ENCODE measurements at regions not wholly inside any gene's neighbourhood (a gene's known extent, or its start where the extent isn't known, plus 50 kb on each side); places are given as distances from the start of the nearest gene placed in this dataset.

- no peaks in the 10 kb centered on the region for H3K9me3 ChIP-seq (replicated peaks; ENCODE audit: control insufficient read depth, insufficient read depth, low read length)
- H3K27me3 ChIP-seq (ENCODE audit: control insufficient read depth in 2 of 2, insufficient read depth in 2 of 2, low read length in 2 of 2), result peaks cover 1 to 5% of the 10 kb centered on the region in 2 experiments
- dilution Hi-C loops (cut with MboI; ENCODE audit: extremely low pct_ligation_motif_present, low sequenced_read_pairs), result no loop called here
- BruUV-seq (replicated peaks), result no TSS peak
- H4K20me1 ChIP-seq (replicated peaks; ENCODE audit: control insufficient read depth, extremely low read depth, insufficient read depth, low read length), result no peaks in the 10 kb centered on the region
- no peak overlapping the region for H3K9ac ChIP-seq (replicated peaks; ENCODE audit: extremely low read depth, insufficient read depth, low read length)
- DNase-seq (ENCODE audit: low read depth, low spot score) (no peak), FAIRE-seq (no peak)
- H3K4me1 ChIP-seq (ENCODE audit: control insufficient read depth, extremely low read depth, insufficient read depth, low read length), result no peaks in the 10 kb centered on the region
- H3K9me1 ChIP-seq (replicated peaks; ENCODE audit: control insufficient read depth, extremely low read depth, insufficient read depth, low read length), result no peaks in the 10 kb centered on the region
- no peaks in the 10 kb centered on the region for H3K36me3 ChIP-seq (ENCODE audit: control insufficient read depth in 2 of 2, extremely low read depth in 1 of 2, insufficient read depth in 2 of 2, low read length in 2 of 2)
- no peaks in the 10 kb centered on the region for H3K79me2 ChIP-seq (ENCODE audit: control insufficient read depth, insufficient read depth, low read length)
- POLR2A ChIA-PET, result no interaction called here
- no peak overlapping the region for H3K4me2 ChIP-seq (ENCODE audit: insufficient read depth, low read length)
- CTCF ChIA-PET, result no interaction called here
- no peak overlapping the region for H2AFZ ChIP-seq (ENCODE audit: low read depth, low read length)
- intact Hi-C loops (cut with micrococcal nuclease), result no loop called here
- H3K27ac ChIP-seq (ENCODE audit: insufficient read depth, low read depth, low read length), result no peak overlapping the region
- TF ChIP-seq FOS (IDR thresholded peaks at IDR 0.05; ENCODE audit: borderline replicate concordance, insufficient read depth, low read length) (no peak), JUN (IDR thresholded peaks at IDR 0.05; ENCODE audit: borderline replicate concordance, insufficient read depth, insufficient read length, low read depth) (no peak), POLR2AphosphoS5 (IDR thresholded peaks at IDR 0.05; ENCODE audit: insufficient read depth, low read depth, low read length) (no peak), POLR2A (IDR thresholded peaks at IDR 0.05; ENCODE audit: low read depth, low read length) (no peak), EZH2 (IDR thresholded peaks at IDR 0.05; ENCODE audit: borderline replicate concordance, low read depth, low read length, severe bottlenecking) (no peak), MYC (IDR thresholded peaks at IDR 0.05; ENCODE audit: low read depth, low read length) (no peak), MAX (IDR thresholded peaks at IDR 0.05; ENCODE audit: insufficient read depth, insufficient read length) (no peak), GATA2 (IDR thresholded peaks at IDR 0.05; ENCODE audit: insufficient read depth, insufficient read length, low read depth, low read length) (no peak)
- TF ChIP-seq, protein P1, sequence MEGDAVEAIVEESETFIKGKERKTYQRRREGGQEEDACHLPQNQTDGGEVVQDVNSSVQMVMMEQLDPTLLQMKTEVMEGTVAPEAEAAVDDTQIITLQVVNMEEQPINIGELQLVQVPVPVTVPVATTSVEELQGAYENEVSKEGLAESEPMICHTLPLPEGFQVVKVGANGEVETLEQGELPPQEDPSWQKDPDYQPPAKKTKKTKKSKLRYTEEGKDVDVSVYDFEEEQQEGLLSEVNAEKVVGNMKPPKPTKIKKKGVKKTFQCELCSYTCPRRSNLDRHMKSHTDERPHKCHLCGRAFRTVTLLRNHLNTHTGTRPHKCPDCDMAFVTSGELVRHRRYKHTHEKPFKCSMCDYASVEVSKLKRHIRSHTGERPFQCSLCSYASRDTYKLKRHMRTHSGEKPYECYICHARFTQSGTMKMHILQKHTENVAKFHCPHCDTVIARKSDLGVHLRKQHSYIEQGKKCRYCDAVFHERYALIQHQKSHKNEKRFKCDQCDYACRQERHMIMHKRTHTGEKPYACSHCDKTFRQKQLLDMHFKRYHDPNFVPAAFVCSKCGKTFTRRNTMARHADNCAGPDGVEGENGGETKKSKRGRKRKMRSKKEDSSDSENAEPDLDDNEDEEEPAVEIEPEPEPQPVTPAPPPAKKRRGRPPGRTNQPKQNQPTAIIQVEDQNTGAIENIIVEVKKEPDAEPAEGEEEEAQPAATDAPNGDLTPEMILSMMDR (IDR thresholded peaks at IDR 0.05; ENCODE audit: extremely low read depth in 1 of 2, insufficient read depth in 1 of 2, low read depth in 1 of 2, low read length in 2 of 2), result no peak
- no peak overlapping the region for H3K4me3 ChIP-seq (replicated peaks in 1 of 3; ENCODE audit: insufficient read depth in 1 of 3, low read depth in 1 of 3, low read length in 3 of 3)
Measured at GRCh38 chr6:165782134-165782533, 119.1 kb upstream of the PDE10A start.

Data from endothelial cell of umbilical vein (primary cell).